ENCODE measurements at regions not wholly inside any gene's neighbourhood (a gene's known extent, or its start where the extent isn't known, plus 50 kb on each side); places are given as distances from the start of the nearest gene placed in this dataset.

- ChIA-PET POLR2A (no interaction called here), CTCF (interaction anchor here (0.6 kb wide), 1 partner anchor 1792 kb away, joined by 3 read pairs; no protein-coding TSS in a partner anchor)
- H3K27ac Mint-ChIP-seq: no peak overlapping the region
- peaks cover 13% of the 10 kb centered on the region for H3K9me3 Mint-ChIP-seq (ENCODE audit: low read depth)
- no peak overlapping the region for H3K4me3 Mint-ChIP-seq
- H3K27me3 Mint-ChIP-seq: no peaks in the 10 kb centered on the region
- intact Hi-C loops (cut with DNase I, micrococcal nuclease): no loop called here
- no peak for ATAC-seq
- no peak for DNase-seq
- no peaks in the 10 kb centered on the region for H3K4me1 Mint-ChIP-seq
- no peaks in the 10 kb centered on the region for H3K36me3 Mint-ChIP-seq (ENCODE audit: low read depth)
Measured at GRCh38 chr4:138537731-138538490, 295.8 kb upstream of the SLC7A11 start.

GRCh38 chr4:138535316-138535715 is 293.2 kb upstream of the SLC7A11 start:
- no peak overlapping the region for H3K27ac Mint-ChIP-seq
- no peaks in the 10 kb centered on the region for H3K4me1 Mint-ChIP-seq
- DNase-seq: no peak
- ATAC-seq: no peak
- no peaks in the 10 kb centered on the region for H3K36me3 Mint-ChIP-seq (ENCODE audit: low read depth)
- H3K27me3 Mint-ChIP-seq: no peaks in the 10 kb centered on the region
- ChIA-PET CTCF (no interaction called here), POLR2A (no interaction called here)
- H3K9me3 Mint-ChIP-seq (ENCODE audit: low read depth): peaks cover 20% of the 10 kb centered on the region
- intact Hi-C loops (cut with DNase I, micrococcal nuclease): no loop called here
- H3K4me3 Mint-ChIP-seq: no peak overlapping the region

GRCh38 chr4:138522366-138522765 is 280.2 kb upstream of the SLC7A11 start:
- intact Hi-C loops (cut with DNase I, micrococcal nuclease): no loop called here
- H3K4me3 Mint-ChIP-seq: no peak overlapping the region
- ChIA-PET CTCF (interaction anchor here (1.0 to 1.2 kb wide), 2 partner anchors 29 to 159 kb away, joined by 3 read pairs; no protein-coding TSS in a partner anchor), POLR2A (no interaction called here)
- DNase-seq (no peak), ATAC-seq (no peak)
- H3K27ac Mint-ChIP-seq: no peak overlapping the region
- H3K4me1 Mint-ChIP-seq: no peaks in the 10 kb centered on the region
- peaks cover 2% of the 10 kb centered on the region for H3K9me3 Mint-ChIP-seq (ENCODE audit: low read depth)
- no peaks in the 10 kb centered on the region for H3K27me3 Mint-ChIP-seq
- H3K36me3 Mint-ChIP-seq (ENCODE audit: low read depth): no peaks in the 10 kb centered on the region

GRCh38 chr4:138521809-138522208 is 279.7 kb upstream of the SLC7A11 start:
- H3K4me1 Mint-ChIP-seq: no peaks in the 10 kb centered on the region

GRCh38 chr4:138519436-138519835 is 277.3 kb upstream of the SLC7A11 start:
- POLR2A ChIA-PET: no interaction called here

More at GRCh38 chr4:138521809-138522208, 279.7 kb upstream of the SLC7A11 start:
- ChIA-PET POLR2A (no interaction called here), CTCF (interaction anchor here (1.0 to 1.2 kb wide), 2 partner anchors 28 to 160 kb away, joined by 3 read pairs; no protein-coding TSS in a partner anchor)
- Mint-ChIP-seq H3K4me3 (no peak overlapping the region), H3K27ac (no peak overlapping the region), H3K9me3 (ENCODE audit: low read depth) (peaks cover 2% of the 10 kb centered on the region), H3K27me3 (no peaks in the 10 kb centered on the region), H3K36me3 (ENCODE audit: low read depth) (no peaks in the 10 kb centered on the region)
- intact Hi-C loops (cut with DNase I, micrococcal nuclease): no loop called here
- no peak for ATAC-seq
- DNase-seq: no peak

GRCh38 chr4:138513535-138513934 is 271.4 kb upstream of the SLC7A11 start:
- H3K4me3 Mint-ChIP-seq: no peak overlapping the region
- H3K27me3 Mint-ChIP-seq: peaks cover 2% of the 10 kb centered on the region
- no peak for ATAC-seq
- H3K36me3 Mint-ChIP-seq (ENCODE audit: low read depth): no peaks in the 10 kb centered on the region
- ChIA-PET POLR2A (no interaction called here), CTCF (interaction anchor here (0.7 kb wide), 1 partner anchor 10 kb away, joined by 3 read pairs; no protein-coding TSS in a partner anchor)
- DNase-seq: no peak
- H3K4me1 Mint-ChIP-seq: no peaks in the 10 kb centered on the region
- no peaks in the 10 kb centered on the region for H3K9me3 Mint-ChIP-seq (ENCODE audit: low read depth)
- intact Hi-C loops (cut with DNase I, micrococcal nuclease): no loop called here
- no peak overlapping the region for H3K27ac Mint-ChIP-seq

More at GRCh38 chr4:138519436-138519835, 277.3 kb upstream of the SLC7A11 start:
- Mint-ChIP-seq H3K4me1 (no peaks in the 10 kb centered on the region), H3K27me3 (no peaks in the 10 kb centered on the region), H3K9me3 (ENCODE audit: low read depth) (peaks cover 2% of the 10 kb centered on the region), H3K27ac (no peak overlapping the region), H3K36me3 (ENCODE audit: low read depth) (no peaks in the 10 kb centered on the region), H3K4me3 (no peak overlapping the region)
- intact Hi-C loops (cut with DNase I, micrococcal nuclease): no loop called here
- ATAC-seq: no peak
- DNase-seq: no peak
- CTCF ChIA-PET: no interaction called here

GRCh38 chr4:138512756-138513155 is 270.6 kb upstream of the SLC7A11 start:
- DNase-seq: no peak
- CTCF ChIA-PET: no interaction called here
- intact Hi-C loops (cut with DNase I, micrococcal nuclease): no loop called here
- peaks cover 4% of the 10 kb centered on the region for H3K27me3 Mint-ChIP-seq
- no peak for ATAC-seq
- H3K9me3 Mint-ChIP-seq (ENCODE audit: low read depth): no peaks in the 10 kb centered on the region
- no peak overlapping the region for H3K27ac Mint-ChIP-seq
- H3K4me3 Mint-ChIP-seq: no peak overlapping the region
- no peaks in the 10 kb centered on the region for H3K4me1 Mint-ChIP-seq
- H3K36me3 Mint-ChIP-seq (ENCODE audit: low read depth): no peaks in the 10 kb centered on the region
- POLR2A ChIA-PET: no interaction called here

- Mint-ChIP-seq H3K4me1 (no peaks in the 10 kb centered on the region), H3K4me3 (no peak overlapping the region), H3K27me3 (peaks cover 4% of the 10 kb centered on the region), H3K27ac (no peak overlapping the region), H3K36me3 (ENCODE audit: low read depth) (no peaks in the 10 kb centered on the region), H3K9me3 (ENCODE audit: low read depth) (peaks cover 2% of the 10 kb centered on the region)
- ChIA-PET POLR2A (no interaction called here), CTCF (no interaction called here)
- intact Hi-C loops (cut with DNase I, micrococcal nuclease): no loop called here
- DNase-seq (no peak), ATAC-seq (no peak)
Measured at GRCh38 chr4:138510053-138510452, 267.9 kb upstream of the SLC7A11 start.

GRCh38 chr4:138509346-138509745 is 267.2 kb upstream of the SLC7A11 start:
- H3K4me1 Mint-ChIP-seq: no peaks in the 10 kb centered on the region
- H3K9me3 Mint-ChIP-seq (ENCODE audit: low read depth): peaks cover 2% of the 10 kb centered on the region
- ATAC-seq (no peak), DNase-seq (no peak)
- H3K27ac Mint-ChIP-seq: no peak overlapping the region
- intact Hi-C loops (cut with DNase I, micrococcal nuclease): no loop called here
- H3K36me3 Mint-ChIP-seq (ENCODE audit: low read depth): no peaks in the 10 kb centered on the region
- H3K4me3 Mint-ChIP-seq: no peak overlapping the region
- CTCF ChIA-PET: no interaction called here
- POLR2A ChIA-PET: no interaction called here
- H3K27me3 Mint-ChIP-seq: peaks cover 4% of the 10 kb centered on the region

GRCh38 chr4:138507522-138507921 is 265.4 kb upstream of the SLC7A11 start:
- intact Hi-C loops (cut with DNase I, micrococcal nuclease): no loop called here
- no peak for ATAC-seq
- Mint-ChIP-seq H3K4me1 (no peaks in the 10 kb centered on the region), H3K9me3 (ENCODE audit: low read depth) (peaks cover 6% of the 10 kb centered on the region), H3K4me3 (no peak overlapping the region), H3K27ac (no peak overlapping the region), H3K27me3 (peaks cover 4% of the 10 kb centered on the region), H3K36me3 (ENCODE audit: low read depth) (no peaks in the 10 kb centered on the region)
- CTCF ChIA-PET: interaction anchor here (0.6 kb wide), 1 partner anchor 341 kb away, joined by 3 read pairs; no protein-coding TSS in a partner anchor
- POLR2A ChIA-PET: no interaction called here
- DNase-seq: no peak

- Mint-ChIP-seq H3K4me3 (no peak overlapping the region), H3K36me3 (ENCODE audit: low read depth) (no peaks in the 10 kb centered on the region), H3K27me3 (no peaks in the 10 kb centered on the region), H3K9me3 (ENCODE audit: low read depth) (peaks cover 11% of the 10 kb centered on the region), H3K4me1 (no peaks in the 10 kb centered on the region), H3K27ac (no peak overlapping the region)
- no peak for DNase-seq
- no peak for ATAC-seq
- intact Hi-C loops (cut with DNase I, micrococcal nuclease): no loop called here
- POLR2A ChIA-PET: no interaction called here
- CTCF ChIA-PET: no interaction called here
Measured at GRCh38 chr4:138501614-138502013, 259.5 kb upstream of the SLC7A11 start.

GRCh38 chr4:138500869-138501268 is 258.7 kb upstream of the SLC7A11 start:
- CTCF ChIA-PET: no interaction called here
- Mint-ChIP-seq H3K4me1 (no peaks in the 10 kb centered on the region), H3K4me3 (no peak overlapping the region), H3K27me3 (no peaks in the 10 kb centered on the region), H3K36me3 (ENCODE audit: low read depth) (no peaks in the 10 kb centered on the region), H3K9me3 (ENCODE audit: low read depth) (peaks cover 11% of the 10 kb centered on the region), H3K27ac (no peak overlapping the region)
- intact Hi-C loops (cut with DNase I, micrococcal nuclease): no loop called here
- no peak for DNase-seq
- POLR2A ChIA-PET: no interaction called here
- no peak for ATAC-seq
